PC-3 (cell line): ENCODE measurements at regions not wholly inside any gene's neighbourhood (a gene's known extent, or its start where the extent isn't known, plus 50 kb on each side); places are given as distances from the start of the nearest gene placed in this dataset.
A peak's percentile ranks its signal among the peaks of the same experiment; 100 is the strongest.

Experiments
- ATAC-seq: fragments of 200-7000 bp; cut with Tn5 transposase; 2 replicates; pipeline ENCODE4 v1.9.1; 2020; ENCODE audit warnings: mild to moderate bottlenecking, moderate library complexity
- BruUV-seq: library from RNA; stranded (reverse); fragments of 400-500 nt; replicated peaks from 2 replicates; lab custom pipeline; 2021; lab: Mats Ljungman, UMichigan
- CTCF ChIA-PET: fragments of 300-600 bp; sonication (Branson Sonifier 250); formaldehyde crosslinking; loops from one replicate; lab custom pipeline; 2022; ENCODE audit warnings: antibody characterized with exemption; lab: Charles Lee
- POLR2A ChIA-PET: fragments of 300-600 bp; sonication (Branson Sonifier 250); formaldehyde crosslinking; loops from one replicate; lab custom pipeline; 2022; ENCODE audit warnings: antibody characterized with exemption; ENCODE audit not compliant: unreplicated experiment; lab: Charles Lee
- DNase-seq: peaks from one replicate; pipeline ENCODE4 v3.0.0-alpha.2; 2015
- H2AFZ ChIP-seq: fragments of 300-600 bp; sonication (generic); 2 replicates; pipeline ENCODE4 v1.6.0; 2016; ENCODE audit warnings: antibody characterized with exemption, low read length
- H3F3A ChIP-seq: fragments of 300-600 bp; sonication (generic); one replicate; pipeline ENCODE4 v1.6.0; 2017; ENCODE audit warnings: antibody characterized with exemption, low read length, control low read depth, mild to moderate bottlenecking; ENCODE audit not compliant: unreplicated experiment
- H3K27ac ChIP-seq: fragments of 300-600 bp; sonication (generic); 2 replicates; pipeline ENCODE4 v1.5.1; 2016; ENCODE audit warnings: mild to moderate bottlenecking, low read length
- H3K27me3 ChIP-seq: fragments of 300-600 bp; sonication (generic); 2 replicates; pipeline ENCODE4 v1.6.1; 2016; ENCODE audit warnings: low read length, mixed read lengths
- H3K36me3 ChIP-seq: fragments of 300-600 bp; sonication (generic); 2 replicates; pipeline ENCODE4 v1.6.1; 2016; ENCODE audit warnings: low read depth, mixed run types, low read length, mixed read lengths
- H3K4me1 ChIP-seq: fragments of 300-600 bp; sonication (generic); 2 replicates; pipeline ENCODE4 v1.5.1; 2016; ENCODE audit warnings: low read length; ENCODE audit not compliant: insufficient read depth
- H3K4me2 ChIP-seq: fragments of 300-600 bp; sonication (generic); 2 replicates; pipeline ENCODE4 v1.6.0; 2016; ENCODE audit warnings: low read length
- H3K4me3 ChIP-seq: fragments of 300-600 bp; sonication (generic); 2 replicates; pipeline ENCODE4 v1.5.1; 2016; ENCODE audit warnings: mild to moderate bottlenecking, low read length, mixed read lengths
- H3K79me2 ChIP-seq: fragments of 300-600 bp; sonication (generic); 2 replicates; pipeline ENCODE4 v1.6.1; 2017; ENCODE audit warnings: low read length, mixed read lengths
- H3K9ac ChIP-seq: fragments of 300-600 bp; sonication (generic); 2 replicates; pipeline ENCODE4 v1.6.0; 2016; ENCODE audit warnings: mild to moderate bottlenecking, low read length
- H3K9me2 ChIP-seq: fragments of 300-600 bp; sonication (generic); replicated peaks from 2 replicates; pipeline ENCODE4 v1.6.1; 2016; ENCODE audit warnings: mixed run types, low read length, mixed read lengths
- H3K9me3 ChIP-seq: fragments of 300-600 bp; sonication (generic); 2 replicates; pipeline ENCODE4 v1.6.1; 2016; ENCODE audit warnings: low read length, mixed read lengths
- H4K20me1 ChIP-seq: fragments of 300-600 bp; sonication (generic); 2 replicates; pipeline ENCODE4 v1.6.1; 2016; ENCODE audit warnings: low read length, mixed read lengths
- CTCF ChIP-seq: fragments of 300-600 bp; sonication (generic); conservative IDR thresholded peaks from 2 replicates; pipeline ENCODE4 v1.5.1; 2017; ENCODE audit warnings: antibody characterized with exemption, low read depth, mild to moderate bottlenecking, low read length
- EZH2 ChIP-seq: fragments of 300-600 bp; sonication (generic); IDR thresholded peaks from one replicate; pipeline ENCODE4 v1.6.1; 2017; ENCODE audit warnings: antibody characterized with exemption, mild to moderate bottlenecking, low read length; ENCODE audit not compliant: unreplicated experiment
- EZH2phosphoT487 ChIP-seq: fragments of 300-600 bp; sonication (generic); IDR thresholded peaks from 2 replicates; pipeline ENCODE4 v1.6.1; 2018; ENCODE audit warnings: mild to moderate bottlenecking, antibody characterized with exemption, low read length, borderline replicate concordance
- intact Hi-C: fragments of 100-400 bp; cut with micrococcal nuclease; formaldehyde crosslinking; loops from 2 replicates; pipeline ENCODE4 v1.9.0; 2023

- Histone ChIP-seq H3F3A (no peaks in the 10 kb centered on the region), H3K9me2 (no peaks in the 10 kb centered on the region), H3K27ac (no peak overlapping the region), H4K20me1 (no peaks in the 10 kb centered on the region), H3K9me3 (no peaks in the 10 kb centered on the region), H3K9ac (no peak overlapping the region), H3K27me3 (no peaks in the 10 kb centered on the region), H3K36me3 (no peaks in the 10 kb centered on the region), H3K4me1 (peaks cover 18% of the 10 kb centered on the region), H3K4me2 (no peak overlapping the region), H2AFZ (no peak overlapping the region), H3K4me3 (no peak overlapping the region), H3K79me2 (no peaks in the 10 kb centered on the region)
- ChIA-PET POLR2A (no interaction called here), CTCF (no interaction called here)
- DNase-seq (no peak), ATAC-seq (no peak)
- TF ChIP-seq EZH2phosphoT487: no peak
- TF ChIP-seq EZH2: no peak
- TF ChIP-seq CTCF: no peak
- intact Hi-C loops: no loop called here
- no TSS peak for BruUV-seq
Observed at GRCh38 chr4:66490729-66491128, 820.4 kb upstream of the EPHA5 start.

GRCh38 chr4:66489783-66490452 lies 819.6 kb upstream of the EPHA5 start:
- Histone ChIP-seq H3K9me3 (no peaks in the 10 kb centered on the region), H2AFZ (no peak overlapping the region), H4K20me1 (no peaks in the 10 kb centered on the region), H3F3A (no peaks in the 10 kb centered on the region), H3K9ac (no peak overlapping the region), H3K4me3 (peak overlapping the region; percentile 16; the same call in 1 of the 2 replicates), H3K4me2 (peak overlapping the region; percentile 54), H3K36me3 (no peaks in the 10 kb centered on the region), H3K79me2 (no peaks in the 10 kb centered on the region), H3K4me1 (peaks cover 18% of the 10 kb centered on the region), H3K9me2 (no peaks in the 10 kb centered on the region), H3K27me3 (no peaks in the 10 kb centered on the region), H3K27ac (peak overlapping the region; percentile 39)
- BruUV-seq: no TSS peak
- DNase-seq: peak; percentile 96
- peak; percentile 96 for ATAC-seq
- intact Hi-C loops: loop anchor here (5.0 kb wide), 1 partner anchor 87 kb away; no protein-coding TSS in a partner anchor
- TF ChIP-seq CTCF: no peak
- no peak for TF ChIP-seq EZH2phosphoT487
- no peak for TF ChIP-seq EZH2
- POLR2A ChIA-PET: interaction anchor here (0.6 kb wide), 1 partner anchor 81 kb away, joined by 6 read pairs; no protein-coding TSS in a partner anchor
- CTCF ChIA-PET: no interaction called here

- peak overlapping the region; percentile 39; the same call in 1 of the 2 replicates for H3K27ac ChIP-seq
- ATAC-seq (peak; percentile 56), DNase-seq (peak; percentile 78)
- H2AFZ ChIP-seq: no peak overlapping the region
- H3F3A ChIP-seq: no peaks in the 10 kb centered on the region
- H3K79me2 ChIP-seq: no peaks in the 10 kb centered on the region
- H3K36me3 ChIP-seq: no peaks in the 10 kb centered on the region
- no peaks in the 10 kb centered on the region for H3K27me3 ChIP-seq
- H3K4me3 ChIP-seq: peak overlapping the region; percentile 16; the same call in 1 of the 2 replicates
- ChIA-PET CTCF (no interaction called here), POLR2A (interaction anchor here (0.6 kb wide), 1 partner anchor 80 kb away, joined by 6 read pairs; no protein-coding TSS in a partner anchor)
- H3K9ac ChIP-seq: no peak overlapping the region
- intact Hi-C loops: loop anchor here (5.0 kb wide), 1 partner anchor 88 kb away; no protein-coding TSS in a partner anchor
- no peaks in the 10 kb centered on the region for H3K9me2 ChIP-seq
- H3K4me1 ChIP-seq: peaks cover 18% of the 10 kb centered on the region
- no TSS peak for BruUV-seq
- no peaks in the 10 kb centered on the region for H3K9me3 ChIP-seq
- H3K4me2 ChIP-seq: peak overlapping the region; percentile 54
- no peaks in the 10 kb centered on the region for H4K20me1 ChIP-seq
- TF ChIP-seq CTCF (no peak), EZH2 (no peak), EZH2phosphoT487 (no peak)
Observed at GRCh38 chr4:66489370-66489769, 819.1 kb upstream of the EPHA5 start.
